ENCODE measurements at regions not wholly inside any gene's neighbourhood (a gene's known extent, or its start where the extent isn't known, plus 50 kb on each side); places are given as distances from the start of the nearest gene placed in this dataset.
"Not testable (repeated sequence)": the region's sequence is repeated elsewhere in the genome, so short reads cannot be mapped to it uniquely, and the experiment has no call there.

- no CpG with 5 or more reads among the region's 1 CpG for WGBS (ENCODE audit: insufficient coverage)
- H3K9me3 ChIP-seq (replicated peaks; ENCODE audit: control insufficient read depth, low read depth, low read length) = no peaks in the 10 kb centered on the region
- no peak overlapping the region for H3K4me3 ChIP-seq (ENCODE audit: low read length)
- H3K27me3 ChIP-seq (ENCODE audit: control insufficient read depth, insufficient read depth, low read length) = no peaks in the 10 kb centered on the region
- peak overlapping the region; percentile 30 for H3K27ac ChIP-seq (ENCODE audit: low read length)
- DNase-seq = peak; percentile 78
- peaks cover 3% of the 10 kb centered on the region for H3K4me1 ChIP-seq (ENCODE audit: control insufficient read depth, insufficient read depth, low read length)
- H3K36me3 ChIP-seq (ENCODE audit: control insufficient read depth, insufficient read depth, low read length) = no peaks in the 10 kb centered on the region
Observed at GRCh38 chr1:221240690-221241089, 361.4 kb downstream of the HLX start.

DNA sequence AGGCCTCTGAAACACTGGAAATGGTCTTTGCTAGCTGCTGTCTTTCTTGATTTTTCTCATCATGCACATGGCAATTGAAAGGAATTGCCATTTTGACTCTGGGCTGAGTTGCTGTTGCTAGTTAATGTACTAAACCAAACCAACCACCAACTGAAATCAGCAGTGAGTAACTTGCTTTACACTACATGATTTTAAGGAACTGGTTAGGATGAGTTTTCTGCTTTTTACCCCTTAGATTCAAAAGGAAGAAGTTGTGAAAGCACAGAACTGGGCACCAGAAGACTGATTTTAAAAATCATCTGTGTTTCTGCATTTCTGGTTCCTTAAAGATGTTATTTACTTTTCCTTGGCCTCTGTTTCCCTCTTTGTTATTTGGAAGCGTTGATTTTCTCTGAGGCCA, 361.9 kb downstream of the HLX start:
- peak overlapping the region; percentile 30 for H3K27ac ChIP-seq (ENCODE audit: low read length)
- H3K4me1 ChIP-seq (ENCODE audit: control insufficient read depth, insufficient read depth, low read length) = peaks cover 3% of the 10 kb centered on the region
- DNase-seq = no peak
- H3K27me3 ChIP-seq (ENCODE audit: control insufficient read depth, insufficient read depth, low read length) = no peaks in the 10 kb centered on the region
- no peak overlapping the region for H3K4me3 ChIP-seq (ENCODE audit: low read length)
- H3K36me3 ChIP-seq (ENCODE audit: control insufficient read depth, insufficient read depth, low read length) = no peaks in the 10 kb centered on the region
- no peaks in the 10 kb centered on the region for H3K9me3 ChIP-seq (replicated peaks; ENCODE audit: control insufficient read depth, low read depth, low read length)
- no CpG with 5 or more reads among the region's 1 CpG for WGBS (ENCODE audit: insufficient coverage)

- WGBS (ENCODE audit: insufficient coverage) = no CpG with 5 or more reads among the region's 2 CpGs
- Histone ChIP-seq H3K9me3 (replicated peaks; ENCODE audit: control insufficient read depth, low read depth, low read length) (no peaks in the 10 kb centered on the region), H3K27ac (ENCODE audit: low read length) (no peak overlapping the region), H3K36me3 (ENCODE audit: control insufficient read depth, insufficient read depth, low read length) (no peaks in the 10 kb centered on the region), H3K4me3 (ENCODE audit: low read length) (no peak overlapping the region), H3K4me1 (ENCODE audit: control insufficient read depth, insufficient read depth, low read length) (peaks cover 3% of the 10 kb centered on the region), H3K27me3 (ENCODE audit: control insufficient read depth, insufficient read depth, low read length) (no peaks in the 10 kb centered on the region)
- DNase-seq = peak; percentile 71
Observed at GRCh38 chr1:221241592-221241991, 362.3 kb downstream of the HLX start.

- Histone ChIP-seq H3K4me3 (ENCODE audit: low read length) (no peak overlapping the region), H3K27me3 (ENCODE audit: control insufficient read depth, insufficient read depth, low read length) (no peaks in the 10 kb centered on the region), H3K36me3 (ENCODE audit: control insufficient read depth, insufficient read depth, low read length) (no peaks in the 10 kb centered on the region), H3K9me3 (replicated peaks; ENCODE audit: control insufficient read depth, low read depth, low read length) (no peaks in the 10 kb centered on the region), H3K27ac (ENCODE audit: low read length) (no peak overlapping the region), H3K4me1 (ENCODE audit: control insufficient read depth, insufficient read depth, low read length) (no peaks in the 10 kb centered on the region)
- WGBS (ENCODE audit: insufficient coverage) = no CpG with 5 or more reads among the region's 2 CpGs
- no peak for DNase-seq
Observed at GRCh38 chr1:221246067-221246466, 366.8 kb downstream of the HLX start.

GRCh38 chr1:221246628-221247415, 367.6 kb downstream of the HLX start:
- Histone ChIP-seq H3K4me3 (ENCODE audit: low read length) (no peak overlapping the region), H3K27me3 (ENCODE audit: control insufficient read depth, insufficient read depth, low read length) (no peaks in the 10 kb centered on the region), H3K9me3 (replicated peaks; ENCODE audit: control insufficient read depth, low read depth, low read length) (no peaks in the 10 kb centered on the region), H3K36me3 (ENCODE audit: control insufficient read depth, insufficient read depth, low read length) (no peaks in the 10 kb centered on the region), H3K4me1 (ENCODE audit: control insufficient read depth, insufficient read depth, low read length) (no peaks in the 10 kb centered on the region), H3K27ac (ENCODE audit: low read length) (no peak overlapping the region)
- DNase-seq = peak; percentile 73
- no CpG with 5 or more reads among the region's 4 CpGs for WGBS (ENCODE audit: insufficient coverage)

DNA sequence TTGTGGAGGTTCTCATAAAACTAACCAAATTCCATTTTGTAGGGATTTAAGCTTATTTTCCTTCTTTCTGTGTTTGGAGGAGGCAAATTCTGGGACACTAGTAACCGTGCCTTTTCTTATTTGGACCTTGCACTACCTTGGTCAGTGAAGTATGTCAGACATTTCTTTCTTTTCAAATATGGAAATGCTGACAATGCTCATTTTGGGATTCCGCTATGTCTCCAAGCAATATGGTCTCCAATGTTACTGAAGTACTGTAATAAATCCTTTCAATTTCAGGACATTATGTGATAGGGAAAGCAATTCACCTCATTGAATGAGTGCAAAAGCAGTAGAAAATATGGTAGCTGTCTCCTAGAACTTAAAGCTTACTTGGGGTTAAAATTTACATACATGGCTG, 372.3 kb downstream of the HLX start:
- no peak overlapping the region for H3K4me3 ChIP-seq (ENCODE audit: low read length)
- no peak for DNase-seq
- H3K4me1 ChIP-seq (ENCODE audit: control insufficient read depth, insufficient read depth, low read length) = no peaks in the 10 kb centered on the region
- H3K9me3 ChIP-seq (replicated peaks; ENCODE audit: control insufficient read depth, low read depth, low read length) = no peaks in the 10 kb centered on the region
- no peaks in the 10 kb centered on the region for H3K36me3 ChIP-seq (ENCODE audit: control insufficient read depth, insufficient read depth, low read length)
- H3K27me3 ChIP-seq (ENCODE audit: control insufficient read depth, insufficient read depth, low read length) = no peaks in the 10 kb centered on the region
- no CpG with 5 or more reads among the region's 2 CpGs for WGBS (ENCODE audit: insufficient coverage)
- no peak overlapping the region for H3K27ac ChIP-seq (ENCODE audit: low read length)

GRCh38 chr1:221254813-221255212, 375.6 kb downstream of the HLX start:
- H3K27me3 ChIP-seq (ENCODE audit: control insufficient read depth, insufficient read depth, low read length) = no peaks in the 10 kb centered on the region
- H3K4me3 ChIP-seq (ENCODE audit: low read length) = no peak overlapping the region
- no peak overlapping the region for H3K27ac ChIP-seq (ENCODE audit: low read length)
- H3K36me3 ChIP-seq (ENCODE audit: control insufficient read depth, insufficient read depth, low read length) = no peaks in the 10 kb centered on the region
- DNase-seq = no peak
- H3K4me1 ChIP-seq (ENCODE audit: control insufficient read depth, insufficient read depth, low read length) = no peaks in the 10 kb centered on the region
- no peaks in the 10 kb centered on the region for H3K9me3 ChIP-seq (replicated peaks; ENCODE audit: control insufficient read depth, low read depth, low read length)

- no peak for DNase-seq
- WGBS (ENCODE audit: insufficient coverage) = 72% methylated on average over 3 of the region's 3 CpGs
- Histone ChIP-seq H3K36me3 (ENCODE audit: control insufficient read depth, insufficient read depth, low read length) (no peaks in the 10 kb centered on the region), H3K4me1 (ENCODE audit: control insufficient read depth, insufficient read depth, low read length) (no peaks in the 10 kb centered on the region), H3K27ac (ENCODE audit: low read length) (no peak overlapping the region), H3K9me3 (replicated peaks; ENCODE audit: control insufficient read depth, low read depth, low read length) (no peaks in the 10 kb centered on the region), H3K27me3 (ENCODE audit: control insufficient read depth, insufficient read depth, low read length) (no peaks in the 10 kb centered on the region), H3K4me3 (ENCODE audit: low read length) (no peak overlapping the region)
Observed at GRCh38 chr1:221256773-221257172, 377.5 kb downstream of the HLX start.

- H3K36me3 ChIP-seq (ENCODE audit: control insufficient read depth, insufficient read depth, low read length); DNase-seq; H3K4me3 ChIP-seq (ENCODE audit: low read length); H3K4me1 ChIP-seq (ENCODE audit: control insufficient read depth, insufficient read depth, low read length); H3K9me3 ChIP-seq (replicated peaks; ENCODE audit: control insufficient read depth, low read depth, low read length); H3K27ac ChIP-seq (ENCODE audit: low read length); H3K27me3 ChIP-seq (ENCODE audit: control insufficient read depth, insufficient read depth, low read length): not testable (repeated sequence)
- WGBS (ENCODE audit: insufficient coverage) = no CpG with 5 or more reads among the region's 1 CpG
Observed at GRCh38 chr1:221257548-221257947, 378.3 kb downstream of the HLX start.

- H3K27me3 ChIP-seq (ENCODE audit: control insufficient read depth, insufficient read depth, low read length); H3K4me3 ChIP-seq (ENCODE audit: low read length); DNase-seq; H3K4me1 ChIP-seq (ENCODE audit: control insufficient read depth, insufficient read depth, low read length); H3K27ac ChIP-seq (ENCODE audit: low read length); H3K36me3 ChIP-seq (ENCODE audit: control insufficient read depth, insufficient read depth, low read length); H3K9me3 ChIP-seq (replicated peaks; ENCODE audit: control insufficient read depth, low read depth, low read length): not testable (repeated sequence)
- WGBS (ENCODE audit: insufficient coverage) = 100% methylated on average over 4 of the region's 7 CpGs
Observed at GRCh38 chr1:221262677-221263076, 383.4 kb downstream of the HLX start.
